Panc1 (cell line): ENCODE measurements at regions not wholly inside any gene's neighbourhood (a gene's known extent, or its start where the extent isn't known, plus 50 kb on each side); places are given as distances from the start of the nearest gene placed in this dataset.

Experiments used
- POLR2AphosphoS5 ChIP-seq: IDR thresholded peaks from 2 replicates; pipeline ENCODE4 v1.6.1; 2012; ENCODE audit warnings: mild to moderate bottlenecking, low read depth, low read length, moderate library complexity
- SIN3A ChIP-seq: IDR thresholded peaks from 2 replicates; pipeline ENCODE4 v1.6.1; 2012; ENCODE audit warnings: low read depth, mild to moderate bottlenecking, low read length, moderate library complexity, borderline replicate concordance; ENCODE audit not compliant: insufficient read depth
- TCF7L2 ChIP-seq: IDR thresholded peaks from 2 replicates; pipeline ENCODE4 v1.6.1; 2011; ENCODE audit warnings: mild to moderate bottlenecking, low read depth, low read length, inconsistent platforms
- TF ChIP-seq, protein P1 (sequence below): fragments of 450-650 bp; IDR thresholded peaks from 2 replicates; pipeline ENCODE4 v1.5.1; 2017; ENCODE audit warnings: mild to moderate bottlenecking
- TF ChIP-seq, protein P2 (sequence below), 2 experiments: IDR thresholded peaks; 2 replicates each; pipeline ENCODE4 v1.6.1; 2011 to 2012; ENCODE audit warnings: low read depth in 2 of 2, control low read depth in 1 of 2, low read length in 1 of 2, mild to moderate bottlenecking in 1 of 2, moderate library complexity in 1 of 2; ENCODE audit not compliant: insufficient read depth in 1 of 2

DNA sequence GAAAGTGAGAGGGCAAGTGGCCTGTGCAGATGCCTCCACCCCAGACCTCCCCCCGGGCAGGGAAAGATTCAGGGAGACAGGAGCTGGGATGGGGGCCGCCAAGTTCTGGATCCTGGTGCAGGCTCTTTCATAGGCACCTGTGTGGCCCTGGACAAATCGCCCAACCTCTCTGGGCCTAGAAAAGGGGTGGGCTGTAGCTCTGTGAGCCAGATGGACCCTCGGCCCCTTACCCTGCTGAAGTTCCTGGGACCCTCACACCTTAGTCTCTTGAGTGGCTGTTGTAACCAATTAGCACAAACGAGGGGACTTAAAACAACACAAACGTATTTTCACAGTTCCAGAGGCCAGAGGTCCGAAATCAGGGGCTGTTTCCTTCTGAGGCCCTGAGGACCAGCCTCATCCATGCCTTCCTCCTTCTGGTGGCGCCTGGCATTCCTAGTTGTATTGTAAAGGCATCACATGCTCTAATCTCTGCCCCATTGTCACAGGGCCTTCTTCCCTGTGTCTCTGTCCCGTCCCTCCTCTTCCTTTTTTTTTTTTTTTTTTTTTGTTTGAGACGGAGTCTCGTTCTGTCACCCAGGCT, 352.6 kb downstream of the SEC14L1 start:
- TF ChIP-seq, protein P1, sequence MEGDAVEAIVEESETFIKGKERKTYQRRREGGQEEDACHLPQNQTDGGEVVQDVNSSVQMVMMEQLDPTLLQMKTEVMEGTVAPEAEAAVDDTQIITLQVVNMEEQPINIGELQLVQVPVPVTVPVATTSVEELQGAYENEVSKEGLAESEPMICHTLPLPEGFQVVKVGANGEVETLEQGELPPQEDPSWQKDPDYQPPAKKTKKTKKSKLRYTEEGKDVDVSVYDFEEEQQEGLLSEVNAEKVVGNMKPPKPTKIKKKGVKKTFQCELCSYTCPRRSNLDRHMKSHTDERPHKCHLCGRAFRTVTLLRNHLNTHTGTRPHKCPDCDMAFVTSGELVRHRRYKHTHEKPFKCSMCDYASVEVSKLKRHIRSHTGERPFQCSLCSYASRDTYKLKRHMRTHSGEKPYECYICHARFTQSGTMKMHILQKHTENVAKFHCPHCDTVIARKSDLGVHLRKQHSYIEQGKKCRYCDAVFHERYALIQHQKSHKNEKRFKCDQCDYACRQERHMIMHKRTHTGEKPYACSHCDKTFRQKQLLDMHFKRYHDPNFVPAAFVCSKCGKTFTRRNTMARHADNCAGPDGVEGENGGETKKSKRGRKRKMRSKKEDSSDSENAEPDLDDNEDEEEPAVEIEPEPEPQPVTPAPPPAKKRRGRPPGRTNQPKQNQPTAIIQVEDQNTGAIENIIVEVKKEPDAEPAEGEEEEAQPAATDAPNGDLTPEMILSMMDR, result no peak
- no peak for TF ChIP-seq POLR2AphosphoS5
- TF ChIP-seq, protein P2, sequence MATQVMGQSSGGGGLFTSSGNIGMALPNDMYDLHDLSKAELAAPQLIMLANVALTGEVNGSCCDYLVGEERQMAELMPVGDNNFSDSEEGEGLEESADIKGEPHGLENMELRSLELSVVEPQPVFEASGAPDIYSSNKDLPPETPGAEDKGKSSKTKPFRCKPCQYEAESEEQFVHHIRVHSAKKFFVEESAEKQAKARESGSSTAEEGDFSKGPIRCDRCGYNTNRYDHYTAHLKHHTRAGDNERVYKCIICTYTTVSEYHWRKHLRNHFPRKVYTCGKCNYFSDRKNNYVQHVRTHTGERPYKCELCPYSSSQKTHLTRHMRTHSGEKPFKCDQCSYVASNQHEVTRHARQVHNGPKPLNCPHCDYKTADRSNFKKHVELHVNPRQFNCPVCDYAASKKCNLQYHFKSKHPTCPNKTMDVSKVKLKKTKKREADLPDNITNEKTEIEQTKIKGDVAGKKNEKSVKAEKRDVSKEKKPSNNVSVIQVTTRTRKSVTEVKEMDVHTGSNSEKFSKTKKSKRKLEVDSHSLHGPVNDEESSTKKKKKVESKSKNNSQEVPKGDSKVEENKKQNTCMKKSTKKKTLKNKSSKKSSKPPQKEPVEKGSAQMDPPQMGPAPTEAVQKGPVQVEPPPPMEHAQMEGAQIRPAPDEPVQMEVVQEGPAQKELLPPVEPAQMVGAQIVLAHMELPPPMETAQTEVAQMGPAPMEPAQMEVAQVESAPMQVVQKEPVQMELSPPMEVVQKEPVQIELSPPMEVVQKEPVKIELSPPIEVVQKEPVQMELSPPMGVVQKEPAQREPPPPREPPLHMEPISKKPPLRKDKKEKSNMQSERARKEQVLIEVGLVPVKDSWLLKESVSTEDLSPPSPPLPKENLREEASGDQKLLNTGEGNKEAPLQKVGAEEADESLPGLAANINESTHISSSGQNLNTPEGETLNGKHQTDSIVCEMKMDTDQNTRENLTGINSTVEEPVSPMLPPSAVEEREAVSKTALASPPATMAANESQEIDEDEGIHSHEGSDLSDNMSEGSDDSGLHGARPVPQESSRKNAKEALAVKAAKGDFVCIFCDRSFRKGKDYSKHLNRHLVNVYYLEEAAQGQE (IDR thresholded peaks at IDR 0.05; ENCODE audit: insufficient read depth in 1 of 2, low read depth in 2 of 2, low read length in 1 of 2), result no peak
- no peak for TF ChIP-seq SIN3A
- TF ChIP-seq TCF7L2, result no peak
